Mucosa of descending colon (tissue), 3 donors: ENCODE measurements at regions not wholly inside any gene's neighbourhood (a gene's known extent, or its start where the extent isn't known, plus 50 kb on each side); places are given as distances from the start of the nearest gene placed in this dataset.

Experiments used
- ATAC-seq: fragments of 200-7000 bp; cut with Tn5 transposase; one replicate; pipeline ENCODE4 v1.9.1; 2020; ENCODE audit warnings: mild to moderate bottlenecking, moderate library complexity
- DNase-seq, 3 donors: peaks; one replicate each; pipeline ENCODE4 v3.0.0-alpha.2; 2020
- H3K36me3 ChIP-seq: fragments of 200-600 bp; one replicate; pipeline ENCODE4 v1.8.0; 2021; ENCODE audit warnings: low read depth, mild to moderate bottlenecking
- H3K4me1 ChIP-seq: fragments of 200-600 bp; one replicate; pipeline ENCODE4 v1.8.0; 2021; ENCODE audit warnings: low read depth, mild to moderate bottlenecking
- H3K4me3 ChIP-seq: fragments of 200-600 bp; one replicate; pipeline ENCODE4 v1.8.0; 2021; ENCODE audit warnings: mild to moderate bottlenecking
- H3K9me3 ChIP-seq: fragments of 200-600 bp; one replicate; pipeline ENCODE4 v1.8.0; 2021; ENCODE audit warnings: mild to moderate bottlenecking
- CTCF ChIP-seq: fragments of 200-600 bp; IDR thresholded peaks from one replicate; pipeline ENCODE4 v1.8.0; 2022; ENCODE audit warnings: antibody characterized with exemption, mild to moderate bottlenecking
- intact Hi-C, 2 donors: fragments of 100-400 bp; cut with DNase I in 1 of 2; cut with micrococcal nuclease in 1 of 2; formaldehyde crosslinking; loops; one replicate each; pipeline versions ENCODE4 v1.11.0 to v1.11.1; 2022; cut with DNase I, micrococcal nuclease
- donor health status: DM: no; HTN: no; CAD: no; lungs with moderate emphysema.
- donor health status: DM: no; HTN: no; CAD: no.
- donor health status: DM: no; HTN: yes; CAD: no.

GRCh38 chr12:42944516-42944915 lies 355.0 kb upstream of the PRICKLE1 start:
- Histone ChIP-seq H3K36me3 (no peaks in the 10 kb centered on the region), H3K9me3 (peaks cover 35% of the 10 kb centered on the region), H3K4me1 (no peaks in the 10 kb centered on the region), H3K4me3 (no peak overlapping the region)
- intact Hi-C loops, result no loop called here
- no peak for TF ChIP-seq CTCF
- ATAC-seq (no peak), DNase-seq (no peak)

DNA sequence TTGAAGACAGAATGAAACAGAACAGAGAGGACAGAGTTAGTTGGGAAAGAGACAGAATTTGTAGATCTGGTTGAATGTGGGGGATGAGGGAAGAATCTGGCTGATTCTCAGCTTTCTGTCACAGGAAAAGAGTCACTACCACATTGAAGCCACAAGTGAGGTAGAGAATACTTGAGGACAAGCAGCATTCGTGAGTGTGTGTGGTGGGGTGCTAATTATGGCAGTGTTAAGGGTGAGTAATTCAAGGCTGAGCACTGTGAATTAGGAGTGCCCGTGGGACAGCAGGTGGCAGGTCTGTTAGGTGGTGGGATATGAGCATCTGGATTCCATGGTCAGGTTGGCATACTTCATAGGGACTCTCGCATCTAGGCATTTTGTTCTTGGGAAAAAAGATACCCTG lies 347.4 kb upstream of the PRICKLE1 start:
- Histone ChIP-seq H3K4me1 (no peaks in the 10 kb centered on the region), H3K4me3 (no peak overlapping the region), H3K36me3 (no peaks in the 10 kb centered on the region), H3K9me3 (peaks cover 39% of the 10 kb centered on the region)
- DNase-seq (no peak), ATAC-seq (no peak)
- TF ChIP-seq CTCF, result no peak
- intact Hi-C loops, result no loop called here

DNA sequence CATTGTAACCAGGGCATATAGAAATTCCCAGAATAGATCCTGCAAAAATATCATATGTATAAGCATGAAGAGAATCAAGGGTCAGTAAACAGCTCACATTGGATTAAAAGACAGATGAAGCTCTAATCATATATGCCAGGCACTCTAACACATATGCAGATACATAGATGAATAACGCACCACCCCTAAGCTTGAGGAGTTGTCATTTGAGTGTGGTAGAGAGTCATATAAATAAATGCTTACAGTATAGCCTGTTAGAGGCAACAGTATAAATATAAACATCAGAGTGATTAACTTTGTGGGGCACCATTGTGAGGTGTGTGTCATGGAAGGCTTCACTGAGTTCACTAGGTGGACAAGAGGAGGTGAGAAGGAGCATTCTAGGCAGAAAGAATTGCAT lies 346.7 kb upstream of the PRICKLE1 start:
- Histone ChIP-seq H3K4me1 (no peaks in the 10 kb centered on the region), H3K9me3 (peaks cover 33% of the 10 kb centered on the region), H3K36me3 (no peaks in the 10 kb centered on the region), H3K4me3 (no peak overlapping the region)
- ATAC-seq, result no peak
- intact Hi-C loops, result no loop called here
- DNase-seq, result no peak
- TF ChIP-seq CTCF, result no peak

DNA sequence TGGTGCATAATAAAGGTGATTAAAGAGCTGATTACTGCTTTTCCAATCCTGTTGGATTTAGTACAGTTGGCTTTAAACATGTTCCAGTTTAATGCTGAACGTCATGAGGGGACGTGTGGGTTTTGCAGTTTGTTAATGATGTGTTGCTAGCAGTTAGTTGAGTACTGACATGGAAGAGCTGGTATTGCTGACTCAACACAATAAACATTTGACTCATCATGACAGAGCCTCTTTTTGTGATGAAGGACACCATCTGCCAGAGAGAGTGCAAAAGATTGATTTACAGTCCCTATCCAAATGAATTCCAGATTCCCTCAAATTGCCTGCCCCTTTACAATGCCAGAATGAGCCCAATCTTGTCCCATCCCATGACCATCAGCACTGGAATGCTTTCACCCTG lies 346.2 kb upstream of the PRICKLE1 start:
- ATAC-seq (no peak), DNase-seq (no peak)
- Histone ChIP-seq H3K4me1 (no peaks in the 10 kb centered on the region), H3K4me3 (no peak overlapping the region), H3K36me3 (no peaks in the 10 kb centered on the region), H3K9me3 (peaks cover 28% of the 10 kb centered on the region)
- intact Hi-C loops, result no loop called here
- no peak for TF ChIP-seq CTCF

- peaks cover 28% of the 10 kb centered on the region for H3K9me3 ChIP-seq
- intact Hi-C loops, result no loop called here
- no peak for TF ChIP-seq CTCF
Observed at GRCh38 chr12:42935090-42935489, 345.5 kb upstream of the PRICKLE1 start.

DNA sequence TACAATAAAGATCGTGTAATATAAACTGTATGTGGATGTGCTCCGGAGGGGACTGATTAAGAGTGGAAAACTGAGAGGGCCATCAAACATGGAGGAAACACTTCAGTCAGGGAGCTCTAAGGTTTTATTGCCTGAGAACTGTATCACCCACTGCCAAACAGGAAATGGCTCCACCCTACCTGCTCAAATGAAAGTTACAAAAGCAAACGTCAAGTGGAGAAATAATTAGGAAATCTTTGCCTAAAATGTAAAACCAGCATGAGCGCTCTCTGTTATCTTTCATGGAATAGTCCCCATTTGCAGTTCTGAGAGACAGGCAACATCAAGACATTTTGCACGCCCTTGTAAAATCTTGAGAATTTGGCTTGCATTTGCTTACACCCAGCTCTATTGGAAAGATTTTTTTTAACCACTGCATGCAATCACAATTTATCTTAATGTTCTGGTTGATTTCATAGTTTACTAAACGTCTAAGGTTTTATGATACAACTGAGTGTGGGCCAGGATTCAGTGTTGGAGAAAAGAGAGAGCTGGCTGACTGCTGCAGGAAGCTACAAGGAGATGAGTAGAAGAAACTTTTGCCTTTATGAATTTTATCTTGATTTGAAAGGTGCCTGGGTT lies 344.0 kb upstream of the PRICKLE1 start:
- ATAC-seq (no peak), DNase-seq (no peak)
- Histone ChIP-seq H3K36me3 (no peaks in the 10 kb centered on the region), H3K4me3 (no peak overlapping the region), H3K9me3 (peaks cover 20% of the 10 kb centered on the region), H3K4me1 (no peaks in the 10 kb centered on the region)
- TF ChIP-seq CTCF, result no peak
- intact Hi-C loops, result no loop called here

More at GRCh38 chr12:42935090-42935489, 345.5 kb upstream of the PRICKLE1 start:
- no peaks in the 10 kb centered on the region for H3K4me1 ChIP-seq
- H3K4me3 ChIP-seq, result no peak overlapping the region
- no peak for DNase-seq
- no peak for ATAC-seq
- H3K36me3 ChIP-seq, result no peaks in the 10 kb centered on the region
